GM13976 (cell line): ENCODE measurements at regions not wholly inside any gene's neighbourhood (a gene's known extent, or its start where the extent isn't known, plus 50 kb on each side); places are given as distances from the start of the nearest gene placed in this dataset.

Source experiments
- DNase-seq: peaks from one replicate; pipeline ENCODE4 v3.0.0; 2012; ENCODE audit warnings: low spot score
- in situ Hi-C: fragments of 300-500 bp; cut with MboI; formaldehyde crosslinking; loops from one replicate; pipeline ENCODE4 v1.12.0; 2022; ENCODE audit warnings: low sequenced_read_pairs, mixed read lengths, inconsistent platforms; ENCODE audit not compliant: unreplicated experiment
- TF ChIP-seq, protein P1 (sequence below): IDR thresholded peaks from 2 replicates; pipeline ENCODE4 v1.5.1; 2012; ENCODE audit warnings: borderline replicate concordance, mild to moderate bottlenecking; ENCODE audit not compliant: insufficient read depth; ENCODE audit errors: extremely low read depth, missing control alignments, control extremely low read depth

DNA sequence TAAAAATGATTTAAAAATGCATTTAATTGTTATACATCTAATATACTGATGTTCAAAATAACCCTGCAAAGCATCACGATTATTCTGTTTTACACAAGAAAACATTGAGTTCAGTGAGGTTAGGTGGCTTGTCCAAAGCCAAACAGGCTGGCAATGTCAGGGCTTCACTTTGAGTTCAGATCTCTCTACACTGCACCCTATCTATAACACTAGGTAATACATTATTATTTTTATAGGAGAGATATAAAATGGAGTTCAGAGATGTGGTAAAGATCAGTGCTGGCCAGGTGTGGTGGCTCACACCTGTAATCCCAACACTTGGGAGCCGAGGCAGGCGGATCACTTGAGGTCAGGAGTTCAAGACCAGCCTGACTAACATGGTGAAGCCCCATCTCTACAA, 165.9 kb upstream of the MYO3A start:
- DNase-seq, result no peak
- in situ Hi-C loops, result no loop called here
- TF ChIP-seq, protein P1, sequence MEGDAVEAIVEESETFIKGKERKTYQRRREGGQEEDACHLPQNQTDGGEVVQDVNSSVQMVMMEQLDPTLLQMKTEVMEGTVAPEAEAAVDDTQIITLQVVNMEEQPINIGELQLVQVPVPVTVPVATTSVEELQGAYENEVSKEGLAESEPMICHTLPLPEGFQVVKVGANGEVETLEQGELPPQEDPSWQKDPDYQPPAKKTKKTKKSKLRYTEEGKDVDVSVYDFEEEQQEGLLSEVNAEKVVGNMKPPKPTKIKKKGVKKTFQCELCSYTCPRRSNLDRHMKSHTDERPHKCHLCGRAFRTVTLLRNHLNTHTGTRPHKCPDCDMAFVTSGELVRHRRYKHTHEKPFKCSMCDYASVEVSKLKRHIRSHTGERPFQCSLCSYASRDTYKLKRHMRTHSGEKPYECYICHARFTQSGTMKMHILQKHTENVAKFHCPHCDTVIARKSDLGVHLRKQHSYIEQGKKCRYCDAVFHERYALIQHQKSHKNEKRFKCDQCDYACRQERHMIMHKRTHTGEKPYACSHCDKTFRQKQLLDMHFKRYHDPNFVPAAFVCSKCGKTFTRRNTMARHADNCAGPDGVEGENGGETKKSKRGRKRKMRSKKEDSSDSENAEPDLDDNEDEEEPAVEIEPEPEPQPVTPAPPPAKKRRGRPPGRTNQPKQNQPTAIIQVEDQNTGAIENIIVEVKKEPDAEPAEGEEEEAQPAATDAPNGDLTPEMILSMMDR, result no peak

DNA sequence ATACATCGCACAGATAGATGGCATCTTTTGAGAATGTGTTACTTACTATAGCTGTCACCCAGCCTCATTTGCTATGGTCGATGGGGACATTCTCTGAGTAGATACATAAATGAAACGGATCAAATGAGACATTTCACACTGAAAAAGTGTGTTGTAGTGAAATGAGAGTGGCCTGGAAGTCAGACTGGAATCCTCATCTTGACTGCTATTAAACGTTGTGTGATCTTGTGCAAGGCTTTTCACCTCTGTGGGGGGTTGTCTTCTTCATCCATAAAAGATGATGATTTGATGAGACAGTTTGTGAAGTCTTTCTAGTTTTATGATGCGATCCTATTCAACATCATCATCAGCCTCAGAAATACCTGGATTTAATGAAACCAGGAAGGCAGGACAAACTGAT, 155.4 kb upstream of the MYO3A start:
- in situ Hi-C loops, result no loop called here
- DNase-seq, result no peak
- TF ChIP-seq, protein P1, result no peak

- TF ChIP-seq, protein P1, result no peak
- no peak for DNase-seq
- in situ Hi-C loops, result no loop called here
Observed at GRCh38 chr10:25786161-25786560, 147.9 kb upstream of the MYO3A start.

GRCh38 chr10:25786899-25787298, 147.1 kb upstream of the MYO3A start:
- TF ChIP-seq, protein P1, result no peak
- in situ Hi-C loops, result no loop called here
- no peak for DNase-seq

DNA sequence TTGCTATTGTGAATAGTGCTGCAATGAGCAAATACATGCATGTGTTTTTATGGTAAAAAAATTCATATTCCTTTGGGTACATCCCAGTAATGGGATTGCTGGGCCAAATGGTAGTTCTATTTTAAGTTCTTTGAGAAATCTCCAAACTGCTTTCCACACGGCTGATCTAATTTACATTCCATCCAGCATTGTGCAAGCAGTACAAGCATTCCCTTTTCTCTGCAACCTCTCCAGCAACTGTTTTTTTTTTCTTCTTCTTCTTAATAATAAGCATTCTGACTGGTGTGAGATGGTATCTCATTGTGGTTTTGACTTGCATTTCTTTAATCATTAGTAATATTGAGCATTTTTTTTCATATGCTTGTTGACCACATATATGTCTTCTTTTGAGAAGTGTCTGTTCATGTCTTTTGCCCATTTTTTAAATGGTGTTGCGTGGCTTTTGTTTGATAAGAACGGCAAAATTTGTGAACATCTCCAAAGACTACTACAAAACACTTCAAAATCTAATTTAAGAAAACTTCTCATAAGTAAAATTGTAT, 136.1 kb upstream of the MYO3A start:
- no peak for DNase-seq
- TF ChIP-seq, protein P1, result no peak
- in situ Hi-C loops, result no loop called here

GRCh38 chr10:25804505-25804904, 129.5 kb upstream of the MYO3A start:
- TF ChIP-seq, protein P1, result no peak
- in situ Hi-C loops, result no loop called here
- no peak for DNase-seq

- TF ChIP-seq, protein P1, result no peak
- in situ Hi-C loops, result no loop called here
Observed at GRCh38 chr10:25805986-25806385, 128.0 kb upstream of the MYO3A start.

More at GRCh38 chr10:25805986-25806385, 128.0 kb upstream of the MYO3A start:
- no peak for DNase-seq
